PC-3 (cell line): ENCODE measurements at regions not wholly inside any gene's neighbourhood (a gene's known extent, or its start where the extent isn't known, plus 50 kb on each side); places are given as distances from the start of the nearest gene placed in this dataset.

Experiments
- EZH2 ChIP-seq: fragments of 300-600 bp; sonication (generic); IDR thresholded peaks from one replicate; pipeline ENCODE4 v1.6.1; 2017; ENCODE audit warnings: antibody characterized with exemption, mild to moderate bottlenecking, low read length; ENCODE audit not compliant: unreplicated experiment
- TF ChIP-seq, protein P1 (sequence below): fragments of 300-600 bp; sonication (generic); conservative IDR thresholded peaks from 2 replicates; pipeline ENCODE4 v1.5.1; 2017; ENCODE audit warnings: antibody characterized with exemption, low read depth, mild to moderate bottlenecking, low read length

DNA sequence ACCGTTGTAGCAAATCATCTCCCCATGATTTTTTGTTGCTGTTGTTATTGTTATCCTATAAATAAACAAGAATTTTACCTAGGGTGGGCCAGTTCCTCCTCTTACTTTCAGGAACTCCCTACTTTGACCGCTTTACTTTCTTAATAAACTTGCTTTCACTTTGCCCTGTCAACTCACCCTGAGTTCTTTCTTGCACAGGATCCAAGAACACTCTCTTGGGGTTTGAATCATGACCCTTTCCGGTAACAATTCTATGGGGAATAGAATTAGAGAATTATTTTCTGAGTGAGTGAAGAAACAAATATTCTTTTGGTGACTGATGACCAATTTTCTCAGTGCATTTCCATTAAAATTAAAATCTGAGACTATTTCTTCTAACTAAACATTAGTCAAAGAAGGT is 584.0 kb upstream of the TENM3 start:
- TF ChIP-seq, protein P1, sequence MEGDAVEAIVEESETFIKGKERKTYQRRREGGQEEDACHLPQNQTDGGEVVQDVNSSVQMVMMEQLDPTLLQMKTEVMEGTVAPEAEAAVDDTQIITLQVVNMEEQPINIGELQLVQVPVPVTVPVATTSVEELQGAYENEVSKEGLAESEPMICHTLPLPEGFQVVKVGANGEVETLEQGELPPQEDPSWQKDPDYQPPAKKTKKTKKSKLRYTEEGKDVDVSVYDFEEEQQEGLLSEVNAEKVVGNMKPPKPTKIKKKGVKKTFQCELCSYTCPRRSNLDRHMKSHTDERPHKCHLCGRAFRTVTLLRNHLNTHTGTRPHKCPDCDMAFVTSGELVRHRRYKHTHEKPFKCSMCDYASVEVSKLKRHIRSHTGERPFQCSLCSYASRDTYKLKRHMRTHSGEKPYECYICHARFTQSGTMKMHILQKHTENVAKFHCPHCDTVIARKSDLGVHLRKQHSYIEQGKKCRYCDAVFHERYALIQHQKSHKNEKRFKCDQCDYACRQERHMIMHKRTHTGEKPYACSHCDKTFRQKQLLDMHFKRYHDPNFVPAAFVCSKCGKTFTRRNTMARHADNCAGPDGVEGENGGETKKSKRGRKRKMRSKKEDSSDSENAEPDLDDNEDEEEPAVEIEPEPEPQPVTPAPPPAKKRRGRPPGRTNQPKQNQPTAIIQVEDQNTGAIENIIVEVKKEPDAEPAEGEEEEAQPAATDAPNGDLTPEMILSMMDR: no peak
- no peak for TF ChIP-seq EZH2
